T-helper 1 cell treated with Interleukin-12 subunit alpha and Interleukin-12 subunit beta and Interleukin-4 antibody, amounts not matched to agents 30 ng/mL and 1 ng/mL, for 36 hours (primary cell): ENCODE measurements at regions not wholly inside any gene's neighbourhood (a gene's known extent, or its start where the extent isn't known, plus 50 kb on each side); places are given as distances from the start of the nearest gene placed in this dataset.

Experiments
- intact Hi-C: fragments of 100-400 bp; cut with micrococcal nuclease; formaldehyde crosslinking; loops from one replicate; pipeline ENCODE4 v1.15.1; 2024

GRCh38 chr10:58932577-58933314 is 243.7 kb upstream of the PHYHIPL start:
- intact Hi-C loops = no loop called here

GRCh38 chr10:58936364-58936763 is 240.1 kb upstream of the PHYHIPL start:
- intact Hi-C loops = no loop called here

- intact Hi-C loops = no loop called here
These were observed 239.0 kb upstream of the PHYHIPL start for GRCh38 chr10:58937423-58937822.

- intact Hi-C loops = no loop called here
These were observed 233.7 kb upstream of the PHYHIPL start for GRCh38 chr10:58942724-58943123.

GRCh38 chr10:58943256-58943890 is 233.1 kb upstream of the PHYHIPL start:
- intact Hi-C loops = no loop called here

GRCh38 chr10:58943960-58944359 is 232.5 kb upstream of the PHYHIPL start:
- intact Hi-C loops = no loop called here

- intact Hi-C loops = no loop called here
These were observed 228.1 kb upstream of the PHYHIPL start for GRCh38 chr10:58948303-58948702.

- intact Hi-C loops = loop anchor here (5.0 to 10.0 kb wide), 2 partner anchors 284 to 857 kb away; no protein-coding TSS in a partner anchor
These were observed 225.8 kb upstream of the PHYHIPL start for GRCh38 chr10:58950618-58951017.

- intact Hi-C loops = loop anchor here (5.0 to 10.0 kb wide), 2 partner anchors 284 to 856 kb away; no protein-coding TSS in a partner anchor
These were observed 225.4 kb upstream of the PHYHIPL start for GRCh38 chr10:58951087-58951486.

GRCh38 chr10:58951746-58952145 is 224.7 kb upstream of the PHYHIPL start:
- intact Hi-C loops = loop anchor here (1.0 to 10.0 kb wide), 3 partner anchors 283 to 856 kb away; no protein-coding TSS in a partner anchor

GRCh38 chr10:58952162-58952601 is 224.3 kb upstream of the PHYHIPL start:
- intact Hi-C loops = loop anchor here (1.0 to 10.0 kb wide), 3 partner anchors 283 to 855 kb away; no protein-coding TSS in a partner anchor

- intact Hi-C loops = loop anchor here (1.0 to 10.0 kb wide), 3 partner anchors 282 to 854 kb away; no protein-coding TSS in a partner anchor
These were observed 223.5 kb upstream of the PHYHIPL start for GRCh38 chr10:58952747-58953466.

- intact Hi-C loops = loop anchor here (5.0 to 10.0 kb wide), 2 partner anchors 281 to 853 kb away; no protein-coding TSS in a partner anchor
These were observed 222.3 kb upstream of the PHYHIPL start for GRCh38 chr10:58954178-58954577.

- intact Hi-C loops = loop anchor here (10.0 kb wide), 1 partner anchor 279 kb away; no protein-coding TSS in a partner anchor
These were observed 220.8 kb upstream of the PHYHIPL start for GRCh38 chr10:58955615-58956014.

- intact Hi-C loops = loop anchor here (10.0 kb wide), 1 partner anchor 278 kb away; no protein-coding TSS in a partner anchor
These were observed 219.5 kb upstream of the PHYHIPL start for GRCh38 chr10:58956926-58957325.

- intact Hi-C loops = loop anchor here (10.0 kb wide), 1 partner anchor 277 kb away; no protein-coding TSS in a partner anchor
These were observed 218.9 kb upstream of the PHYHIPL start for GRCh38 chr10:58957517-58957916.

GRCh38 chr10:58963101-58963534 is 213.3 kb upstream of the PHYHIPL start:
- intact Hi-C loops = no loop called here

GRCh38 chr10:58963723-58964124 is 212.7 kb upstream of the PHYHIPL start:
- intact Hi-C loops = no loop called here

- intact Hi-C loops = no loop called here
These were observed 210.6 kb upstream of the PHYHIPL start for GRCh38 chr10:58965855-58966254.

GRCh38 chr10:58967551-58968388 is 208.7 kb upstream of the PHYHIPL start:
- intact Hi-C loops = no loop called here

GRCh38 chr10:58968389-58968755 is 208.1 kb upstream of the PHYHIPL start:
- intact Hi-C loops = no loop called here
